ENCODE measurements at regions not wholly inside any gene's neighbourhood (a gene's known extent, or its start where the extent isn't known, plus 50 kb on each side); places are given as distances from the start of the nearest gene placed in this dataset.

GRCh38 chr7:54955696-54956420 lies 63.0 kb upstream of the EGFR start:
- no peak overlapping the region for H3K27ac ChIP-seq (ENCODE audit: insufficient read depth, low read length)
- H2AFZ ChIP-seq (replicated peaks; ENCODE audit: low read length, poor library complexity) = peak overlapping the region; percentile 61
- in situ Hi-C loops (cut with MboI; ENCODE audit: low sequenced_read_pairs) = no loop called here
- no peak for TF ChIP-seq CHD1 (IDR thresholded peaks at IDR 0.05; ENCODE audit: low read depth, low read length)
- TF ChIP-seq RCOR1 (IDR thresholded peaks at IDR 0.05; ENCODE audit: insufficient replicate concordance, low read length) = no peak
- no peak for TF ChIP-seq MXI1 (IDR thresholded peaks at IDR 0.05; ENCODE audit: borderline replicate concordance, low read depth, low read length)
- no peak for TF ChIP-seq CTCF (conservative IDR thresholded peaks at IDR 0.05; ENCODE audit: low read depth, low read length)
- no peak for TF ChIP-seq SMC3 (IDR thresholded peaks at IDR 0.05; ENCODE audit: low read depth, low read length)
- TF ChIP-seq CEBPB (IDR thresholded peaks at IDR 0.05; ENCODE audit: low read depth, low read length) = no peak
- no peak for TF ChIP-seq FOS (IDR thresholded peaks at IDR 0.05; ENCODE audit: low read depth, low read length)
- no peak for TF ChIP-seq BHLHE40 (IDR thresholded peaks at IDR 0.05; ENCODE audit: low read depth, low read length)
- TF ChIP-seq MAFK (IDR thresholded peaks at IDR 0.05; ENCODE audit: low read depth, low read length) = no peak
- no peak for TF ChIP-seq RAD21 (IDR thresholded peaks at IDR 0.05; ENCODE audit: low read length)
- TF ChIP-seq RFX5 (IDR thresholded peaks at IDR 0.05; ENCODE audit: low read depth, low read length) = no peak
- TF ChIP-seq POLR2A (IDR thresholded peaks at IDR 0.05; ENCODE audit: low read depth, low read length) = no peak
- TF ChIP-seq ELK1 (IDR thresholded peaks at IDR 0.05; ENCODE audit: borderline replicate concordance, low read depth, low read length) = no peak
- no peak for TF ChIP-seq MAZ (IDR thresholded peaks at IDR 0.05; ENCODE audit: borderline replicate concordance, low read depth, low read length)
- TF ChIP-seq USF2 (IDR thresholded peaks at IDR 0.05; ENCODE audit: low read depth, low read length) = no peak
- TF ChIP-seq NFE2L2 (IDR thresholded peaks at IDR 0.05; ENCODE audit: low read depth, low read length) = no peak
- H3K14ac ChIP-seq (replicated peaks; ENCODE audit: low read depth, low read length) = peak overlapping the region; percentile 26; the same call in 1 of the 2 replicates
- H3K4ac ChIP-seq (ENCODE audit: low read depth, low read length) = peak overlapping the region; percentile 45; the same call in 1 of the 2 replicates
- no peak for DNase-seq
- peak overlapping the region; percentile 27; the same call in 1 of the 2 replicates for H3K23ac ChIP-seq (ENCODE audit: low read depth, low read length)
- intact Hi-C loops (cut with micrococcal nuclease) = no loop called here
- H3K4me3 ChIP-seq (ENCODE audit: insufficient read depth, low read depth, low read length) = no peak overlapping the region
- H3K18ac ChIP-seq (ENCODE audit: low read depth, low read length) = no peak overlapping the region
- no peak overlapping the region for H2BK5ac ChIP-seq (ENCODE audit: low read depth, low read length, poor library complexity, severe bottlenecking)
- H4K20me1 ChIP-seq (ENCODE audit: insufficient read depth, low read length) = no peaks in the 10 kb centered on the region
- no peaks in the 10 kb centered on the region for H3K36me3 ChIP-seq (ENCODE audit: control insufficient read depth, insufficient read depth, low read length)
- H3K9me1 ChIP-seq (ENCODE audit: insufficient read depth, low read length) = peaks cover 11% of the 10 kb centered on the region
- H3K9ac ChIP-seq (ENCODE audit: low read depth, low read length) = no peak overlapping the region
- H4K91ac ChIP-seq (ENCODE audit: insufficient read depth, low read depth, low read length) = no peak overlapping the region
- H2BK120ac ChIP-seq (ENCODE audit: low read depth, low read length) = no peak overlapping the region
- no peak overlapping the region for H2BK15ac ChIP-seq (ENCODE audit: low read depth, low read length)
- dilution Hi-C loops (cut with HindIII; ENCODE audit: low sequenced_read_pairs, unreplicated experiment) = no loop called here
- POLR2A ChIA-PET (ENCODE audit: unreplicated experiment) = no interaction called here
- H2AK9ac ChIP-seq (replicated peaks; ENCODE audit: low read depth, low read length, poor library complexity) = no peak overlapping the region
- H3K4me2 ChIP-seq (ENCODE audit: low read depth, low read length) = no peak overlapping the region
- CTCF ChIA-PET = no interaction called here
- ATAC-seq (ENCODE audit: low read depth) = no peak
- no peaks in the 10 kb centered on the region for H3K9me3 ChIP-seq (ENCODE audit: control insufficient read depth, insufficient read depth, low read length)
- no TSS peak for BruUV-seq (replicated peaks)
- 61% methylated on average over 2 of the region's 8 CpGs; no CpG with 5 or more reads in 1 of the 2 experiments for WGBS, 2 experiments (ENCODE audit: extremely low coverage in 2 of 2, insufficient read length in 1 of 2)
- H3K79me1 ChIP-seq (ENCODE audit: low read depth in 1 of 2, low read length in 2 of 2) = no peaks in the 10 kb centered on the region
- H4K5ac ChIP-seq (ENCODE audit: low read depth, low read length) = no peak overlapping the region
- no peak overlapping the region for H3K56ac ChIP-seq (ENCODE audit: extremely low read depth, insufficient read depth, low read length)
- H2BK20ac ChIP-seq (ENCODE audit: low read depth, low read length) = 0 out of 2 replicates have a peak overlapping the region, but pooled peaks have one; percentile 48
- no peaks in the 10 kb centered on the region for H3K4me1 ChIP-seq (ENCODE audit: control insufficient read depth, insufficient read depth, low read length)
- no peak overlapping the region for H4K8ac ChIP-seq (ENCODE audit: low read depth in 2 of 2, low read length in 2 of 2)
- no peaks in the 10 kb centered on the region; the same call in 1 of the 2 replicates for H3K27me3 ChIP-seq (ENCODE audit: control insufficient read depth, insufficient read depth, low read length)
- no peak overlapping the region for H2AK5ac ChIP-seq (ENCODE audit: low read depth, low read length)

All from IMR-90 (cell line).